Panc1 (cell line): ENCODE measurements at regions not wholly inside any gene's neighbourhood (a gene's known extent, or its start where the extent isn't known, plus 50 kb on each side); places are given as distances from the start of the nearest gene placed in this dataset.

ENCODE experiments used
- SIN3A ChIP-seq: IDR thresholded peaks from 2 replicates; pipeline ENCODE4 v1.6.1; 2012; ENCODE audit warnings: low read depth, mild to moderate bottlenecking, low read length, moderate library complexity, borderline replicate concordance; ENCODE audit not compliant: insufficient read depth
- TF ChIP-seq, protein P1 (sequence below): fragments of 450-650 bp; IDR thresholded peaks from 2 replicates; pipeline ENCODE4 v1.5.1; 2017; ENCODE audit warnings: mild to moderate bottlenecking

DNA sequence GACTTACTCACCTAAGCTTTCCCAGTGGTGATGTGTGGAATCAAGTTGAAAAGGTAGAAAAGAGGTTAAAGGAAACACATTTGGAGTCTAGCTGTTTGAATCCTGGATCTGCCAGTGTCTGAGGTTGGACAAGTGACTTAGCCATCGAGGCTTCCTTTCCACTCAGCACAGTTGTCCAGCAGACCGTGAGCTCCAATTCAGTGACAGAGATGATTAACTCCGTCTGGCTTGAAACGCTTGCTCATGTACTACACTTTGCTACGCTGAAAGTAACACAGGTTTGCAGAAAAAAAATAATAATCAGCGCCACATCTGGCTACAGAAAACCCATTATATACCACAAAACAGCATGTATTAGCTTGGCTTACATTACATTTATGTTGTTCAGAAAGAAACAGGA lies 364.9 kb upstream of the MCTP2 start:
- TF ChIP-seq, protein P1, sequence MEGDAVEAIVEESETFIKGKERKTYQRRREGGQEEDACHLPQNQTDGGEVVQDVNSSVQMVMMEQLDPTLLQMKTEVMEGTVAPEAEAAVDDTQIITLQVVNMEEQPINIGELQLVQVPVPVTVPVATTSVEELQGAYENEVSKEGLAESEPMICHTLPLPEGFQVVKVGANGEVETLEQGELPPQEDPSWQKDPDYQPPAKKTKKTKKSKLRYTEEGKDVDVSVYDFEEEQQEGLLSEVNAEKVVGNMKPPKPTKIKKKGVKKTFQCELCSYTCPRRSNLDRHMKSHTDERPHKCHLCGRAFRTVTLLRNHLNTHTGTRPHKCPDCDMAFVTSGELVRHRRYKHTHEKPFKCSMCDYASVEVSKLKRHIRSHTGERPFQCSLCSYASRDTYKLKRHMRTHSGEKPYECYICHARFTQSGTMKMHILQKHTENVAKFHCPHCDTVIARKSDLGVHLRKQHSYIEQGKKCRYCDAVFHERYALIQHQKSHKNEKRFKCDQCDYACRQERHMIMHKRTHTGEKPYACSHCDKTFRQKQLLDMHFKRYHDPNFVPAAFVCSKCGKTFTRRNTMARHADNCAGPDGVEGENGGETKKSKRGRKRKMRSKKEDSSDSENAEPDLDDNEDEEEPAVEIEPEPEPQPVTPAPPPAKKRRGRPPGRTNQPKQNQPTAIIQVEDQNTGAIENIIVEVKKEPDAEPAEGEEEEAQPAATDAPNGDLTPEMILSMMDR, result no peak
- no peak for TF ChIP-seq SIN3A
